ENCODE measurements at regions not wholly inside any gene's neighbourhood (a gene's known extent, or its start where the extent isn't known, plus 50 kb on each side); places are given as distances from the start of the nearest gene placed in this dataset.

DNA sequence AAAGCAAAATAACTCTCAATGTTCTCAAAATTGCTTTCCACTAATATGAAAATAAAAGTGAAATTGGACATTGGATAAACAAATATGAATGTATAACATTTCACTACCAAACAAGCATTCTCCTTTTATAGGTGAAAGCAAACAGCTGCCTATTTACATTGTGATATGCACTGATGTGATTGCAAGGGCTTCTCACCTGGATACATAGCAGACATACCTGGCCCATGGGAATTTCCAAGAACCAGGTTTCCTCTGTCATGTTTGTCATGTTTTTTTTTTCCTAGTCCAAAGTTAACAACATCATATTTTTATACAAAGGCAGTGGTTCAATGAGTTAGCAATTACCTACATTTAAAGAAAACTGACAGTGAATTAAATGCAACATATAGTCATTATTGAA, 228.5 kb downstream of the ANKRD50 start:
- no peak for TF ChIP-seq EZH2 (IDR thresholded peaks at IDR 0.05; ENCODE audit: borderline replicate concordance, low read length)
- TF ChIP-seq, protein P1, sequence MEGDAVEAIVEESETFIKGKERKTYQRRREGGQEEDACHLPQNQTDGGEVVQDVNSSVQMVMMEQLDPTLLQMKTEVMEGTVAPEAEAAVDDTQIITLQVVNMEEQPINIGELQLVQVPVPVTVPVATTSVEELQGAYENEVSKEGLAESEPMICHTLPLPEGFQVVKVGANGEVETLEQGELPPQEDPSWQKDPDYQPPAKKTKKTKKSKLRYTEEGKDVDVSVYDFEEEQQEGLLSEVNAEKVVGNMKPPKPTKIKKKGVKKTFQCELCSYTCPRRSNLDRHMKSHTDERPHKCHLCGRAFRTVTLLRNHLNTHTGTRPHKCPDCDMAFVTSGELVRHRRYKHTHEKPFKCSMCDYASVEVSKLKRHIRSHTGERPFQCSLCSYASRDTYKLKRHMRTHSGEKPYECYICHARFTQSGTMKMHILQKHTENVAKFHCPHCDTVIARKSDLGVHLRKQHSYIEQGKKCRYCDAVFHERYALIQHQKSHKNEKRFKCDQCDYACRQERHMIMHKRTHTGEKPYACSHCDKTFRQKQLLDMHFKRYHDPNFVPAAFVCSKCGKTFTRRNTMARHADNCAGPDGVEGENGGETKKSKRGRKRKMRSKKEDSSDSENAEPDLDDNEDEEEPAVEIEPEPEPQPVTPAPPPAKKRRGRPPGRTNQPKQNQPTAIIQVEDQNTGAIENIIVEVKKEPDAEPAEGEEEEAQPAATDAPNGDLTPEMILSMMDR (conservative IDR thresholded peaks at IDR 0.05 in 1 of 2, IDR thresholded peaks at IDR 0.05 in 1 of 2; ENCODE audit: extremely low read depth in 1 of 2, insufficient read depth in 1 of 2, low read depth in 1 of 2, low read length in 2 of 2), result no peak
